Activated naive CD4-positive, alpha-beta T cell treated with anti-CD3 and anti-CD28 coated beads, Interleukin-2, amount 50 U/mL, for 72 hours (primary cell): ENCODE measurements at regions not wholly inside any gene's neighbourhood (a gene's known extent, or its start where the extent isn't known, plus 50 kb on each side); places are given as distances from the start of the nearest gene placed in this dataset.
A peak's percentile ranks its signal among the peaks of the same experiment; 100 is the strongest.
"Not testable (repeated sequence)": the region's sequence is repeated elsewhere in the genome, so short reads cannot be mapped to it uniquely, and the experiment has no call there.

Source experiments
- ATAC-seq, 2 donors: fragments of 150-1000 bp; cut with Tn5 transposase; 2 replicates each; pipeline ENCODE4 v1.10.0; 2021; ENCODE audit warnings: mild to moderate bottlenecking in 2 of 2, moderate library complexity in 2 of 2
- DNase-seq, 2 donors: peaks; one replicate each; pipeline ENCODE4 v3.0.0; 2021 to 2022; ENCODE audit warnings: low spot score in 2 of 2
- H3K27ac Mint-ChIP-seq, 2 donors: one replicate each; pipeline ENCODE4 v1.8.0; 2022; ENCODE audit warnings: mild to moderate bottlenecking in 2 of 2, mixed read lengths in 2 of 2
- H3K36me3 Mint-ChIP-seq, 2 donors: one replicate each; pipeline ENCODE4 v1.8.0; 2022; ENCODE audit warnings: mixed read lengths in 2 of 2
- H3K9me3 Mint-ChIP-seq, 2 donors: one replicate each; pipeline ENCODE4 v1.8.0; 2022; ENCODE audit warnings: mixed read lengths in 2 of 2

DNA sequence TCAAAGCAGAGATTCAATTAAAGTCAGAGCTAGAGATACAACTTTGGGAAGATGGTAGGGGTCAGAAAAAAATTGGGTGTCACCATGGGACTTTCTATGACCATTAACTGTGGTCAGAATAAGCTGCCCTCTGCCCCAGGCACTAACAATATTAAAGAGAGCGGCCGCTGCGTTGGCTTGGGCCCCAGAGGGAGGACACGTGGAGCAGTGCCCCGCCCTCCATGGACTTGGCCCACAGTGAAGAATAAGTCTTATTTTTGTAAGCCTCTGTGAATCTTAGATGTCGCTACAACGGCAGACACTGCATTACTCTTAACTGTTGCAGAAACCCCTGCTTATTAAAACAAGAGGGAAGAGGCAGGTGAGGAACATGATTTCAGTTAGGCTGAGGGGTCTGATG, 172.7 kb downstream of the UQCRFS1 start:
- Mint-ChIP-seq H3K9me3 (peaks cover 0 to 9% of the 10 kb centered on the region in 2 donors), H3K36me3 (no peaks in the 10 kb centered on the region), H3K27ac (no peak overlapping the region)
- DNase-seq, result no peak
- no peak for ATAC-seq

- H3K36me3 Mint-ChIP-seq, DNase-seq, H3K9me3 Mint-ChIP-seq, ATAC-seq: not testable (repeated sequence)
- H3K27ac Mint-ChIP-seq, result peak overlapping the region in 1 of 2 donors; percentile 87
Measured at GRCh38 chr19:29039036-29039435, 173.9 kb downstream of the UQCRFS1 start.

GRCh38 chr19:29031216-29031615, 181.7 kb downstream of the UQCRFS1 start:
- ATAC-seq (no peak), DNase-seq (no peak)
- Mint-ChIP-seq H3K9me3 (peaks cover 0 to 3% of the 10 kb centered on the region in 2 donors), H3K36me3 (no peaks in the 10 kb centered on the region), H3K27ac (no peak overlapping the region)

DNA sequence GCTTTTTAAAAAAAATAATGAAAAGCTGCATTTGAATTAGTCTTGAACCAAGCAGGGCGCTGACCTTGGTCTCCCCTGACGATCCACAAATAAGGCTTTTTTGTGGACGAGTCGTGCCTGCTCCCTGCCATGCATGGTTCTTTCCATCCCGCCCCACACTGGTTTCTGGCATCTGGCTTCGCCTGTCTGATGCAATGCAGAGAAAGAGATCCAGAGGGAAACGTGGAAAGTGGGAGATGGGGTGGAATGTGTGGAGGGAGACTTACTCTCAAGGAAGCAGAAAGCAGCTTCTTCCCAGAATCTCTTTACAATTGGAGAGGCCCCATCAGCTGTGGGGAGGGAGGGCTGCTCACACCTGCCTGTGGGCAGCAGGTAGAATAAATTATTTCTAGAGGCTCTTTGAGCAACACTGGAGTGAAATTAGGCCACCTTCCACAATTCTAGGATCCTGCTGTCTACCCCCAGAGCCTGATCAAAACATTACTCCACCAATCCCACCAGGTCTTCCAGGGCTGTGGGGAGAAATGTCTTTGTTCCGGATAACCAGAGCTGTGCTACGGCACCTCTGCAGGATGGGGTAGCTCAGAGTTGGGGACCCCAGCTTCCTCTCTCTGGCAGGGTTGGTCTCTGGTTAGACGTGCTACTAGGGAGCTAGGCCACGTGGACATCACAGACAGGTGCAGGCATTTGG, 183.5 kb downstream of the UQCRFS1 start:
- Mint-ChIP-seq H3K27ac (no peak overlapping the region), H3K36me3 (no peaks in the 10 kb centered on the region), H3K9me3 (no peaks in the 10 kb centered on the region)
- ATAC-seq (no peak), DNase-seq (no peak)

DNA sequence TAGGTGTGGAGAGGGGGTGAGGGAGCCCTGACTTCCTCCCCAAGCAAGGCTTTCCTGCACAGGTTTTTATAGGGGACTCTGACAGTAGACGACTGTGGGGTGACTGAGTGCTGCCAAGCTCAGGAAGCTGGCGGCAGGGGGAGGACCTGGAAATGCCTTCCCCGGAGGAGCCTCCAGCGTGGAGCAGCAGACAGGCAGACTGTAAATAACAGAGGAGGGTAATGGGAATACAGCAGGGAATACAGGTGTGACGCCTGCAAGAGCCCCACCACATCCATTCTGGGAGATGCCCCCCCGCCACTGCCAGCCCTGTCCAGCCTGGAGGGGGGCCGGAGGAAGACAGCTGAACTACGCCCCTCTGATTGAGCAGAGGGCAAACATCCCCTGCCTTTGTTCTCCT, 190.4 kb downstream of the UQCRFS1 start:
- no peaks in the 10 kb centered on the region for H3K9me3 Mint-ChIP-seq
- no peaks in the 10 kb centered on the region for H3K36me3 Mint-ChIP-seq
- ATAC-seq (no peak), DNase-seq (no peak)
- no peak overlapping the region for H3K27ac Mint-ChIP-seq

DNA sequence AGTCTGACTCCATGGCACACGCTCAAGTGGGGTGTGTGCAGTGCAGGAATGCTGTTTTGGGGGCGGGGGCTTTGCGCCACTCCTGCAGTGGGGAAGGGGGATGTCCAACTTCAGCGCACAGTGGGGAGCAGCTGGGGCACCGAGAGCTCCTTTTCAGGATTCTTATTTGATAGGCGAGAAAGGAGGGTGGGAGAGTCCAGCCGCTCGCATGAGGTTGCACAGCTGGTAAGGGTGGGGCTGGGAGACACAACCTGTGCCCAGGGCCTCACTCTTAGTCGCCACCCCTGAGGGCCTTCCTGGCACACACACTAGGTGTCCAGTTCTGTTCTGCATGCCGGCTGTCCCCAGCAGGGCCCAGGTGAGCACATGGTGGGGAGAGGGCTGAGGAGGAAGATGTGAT, 190.8 kb downstream of the UQCRFS1 start:
- Mint-ChIP-seq H3K9me3 (no peaks in the 10 kb centered on the region), H3K27ac (no peak overlapping the region), H3K36me3 (no peaks in the 10 kb centered on the region)
- DNase-seq (no peak), ATAC-seq (no peak)

- Mint-ChIP-seq H3K9me3 (no peaks in the 10 kb centered on the region), H3K36me3 (no peaks in the 10 kb centered on the region), H3K27ac (no peak overlapping the region)
- no peak for ATAC-seq
- DNase-seq, result no peak
Measured at GRCh38 chr19:29021232-29021916, 191.6 kb downstream of the UQCRFS1 start.

GRCh38 chr19:29019403-29019802, 193.5 kb downstream of the UQCRFS1 start:
- DNase-seq (no peak), ATAC-seq (no peak)
- Mint-ChIP-seq H3K36me3 (no peaks in the 10 kb centered on the region), H3K27ac (no peak overlapping the region), H3K9me3 (no peaks in the 10 kb centered on the region)

DNA sequence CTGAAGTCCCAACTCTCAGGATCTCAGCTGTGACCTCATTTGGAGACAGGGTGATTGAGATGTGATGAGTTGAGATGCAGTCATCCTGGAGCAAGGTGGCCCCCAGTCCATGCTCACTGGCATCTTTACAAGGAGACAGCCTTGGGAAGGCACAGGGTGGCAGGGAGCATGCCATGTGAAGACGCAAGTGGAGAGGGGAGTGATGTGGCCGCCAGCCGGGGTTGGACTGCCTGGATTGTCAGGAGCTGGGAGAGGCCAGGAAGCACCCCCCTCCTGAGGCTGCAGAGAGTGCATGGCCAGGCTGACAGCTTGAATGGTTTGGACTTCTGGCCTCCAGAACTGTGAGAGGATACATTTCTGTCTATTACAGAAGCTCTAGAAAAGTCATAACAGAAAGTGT, 194.4 kb downstream of the UQCRFS1 start:
- DNase-seq, result no peak
- no peaks in the 10 kb centered on the region for H3K36me3 Mint-ChIP-seq
- ATAC-seq, result no peak
- H3K9me3 Mint-ChIP-seq, result no peaks in the 10 kb centered on the region
- H3K27ac Mint-ChIP-seq, result no peak overlapping the region

- DNase-seq (no peak), ATAC-seq (no peak)
- no peaks in the 10 kb centered on the region for H3K36me3 Mint-ChIP-seq
- H3K27ac Mint-ChIP-seq, result no peak overlapping the region
- H3K9me3 Mint-ChIP-seq, result no peaks in the 10 kb centered on the region
Measured at GRCh38 chr19:29017788-29018187, 195.2 kb downstream of the UQCRFS1 start.

GRCh38 chr19:29016926-29017760, 195.8 kb downstream of the UQCRFS1 start:
- ATAC-seq, result no peak
- no peaks in the 10 kb centered on the region for H3K9me3 Mint-ChIP-seq
- no peak overlapping the region for H3K27ac Mint-ChIP-seq
- H3K36me3 Mint-ChIP-seq, result no peaks in the 10 kb centered on the region
- DNase-seq, result no peak

DNA sequence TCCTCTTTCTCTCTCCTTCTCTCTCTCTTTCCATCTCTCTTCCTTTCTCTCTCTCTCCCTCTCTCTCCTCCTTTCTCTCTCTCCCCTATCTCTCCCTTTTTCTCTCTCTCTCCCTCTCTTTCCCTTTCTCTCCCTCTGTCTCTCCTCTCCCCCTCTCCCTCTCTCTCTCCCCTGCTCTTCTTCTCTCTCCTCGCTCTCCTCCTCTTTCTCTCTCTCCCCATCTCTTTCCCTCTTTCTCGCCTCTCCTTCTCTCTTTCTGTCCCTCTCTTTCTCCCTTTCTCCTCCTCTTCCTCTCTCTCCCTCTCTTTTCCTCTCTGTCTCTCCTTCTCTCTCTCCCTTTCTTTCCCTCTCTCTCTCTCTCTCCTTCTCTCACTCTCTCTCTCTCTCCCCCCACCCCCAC, 196.6 kb downstream of the UQCRFS1 start:
- Mint-ChIP-seq H3K36me3 (no peaks in the 10 kb centered on the region), H3K27ac (no peak overlapping the region), H3K9me3 (no peaks in the 10 kb centered on the region)
- DNase-seq (no peak), ATAC-seq (no peak)

GRCh38 chr19:29015569-29015968, 197.4 kb downstream of the UQCRFS1 start:
- H3K9me3 Mint-ChIP-seq, result no peaks in the 10 kb centered on the region
- no peaks in the 10 kb centered on the region for H3K36me3 Mint-ChIP-seq
- H3K27ac Mint-ChIP-seq, result no peak overlapping the region
- no peak for ATAC-seq
- DNase-seq, result no peak

GRCh38 chr19:29014857-29015436, 198.0 kb downstream of the UQCRFS1 start:
- ATAC-seq (no peak), DNase-seq (no peak)
- Mint-ChIP-seq H3K27ac (no peak overlapping the region), H3K36me3 (no peaks in the 10 kb centered on the region), H3K9me3 (no peaks in the 10 kb centered on the region)

DNA sequence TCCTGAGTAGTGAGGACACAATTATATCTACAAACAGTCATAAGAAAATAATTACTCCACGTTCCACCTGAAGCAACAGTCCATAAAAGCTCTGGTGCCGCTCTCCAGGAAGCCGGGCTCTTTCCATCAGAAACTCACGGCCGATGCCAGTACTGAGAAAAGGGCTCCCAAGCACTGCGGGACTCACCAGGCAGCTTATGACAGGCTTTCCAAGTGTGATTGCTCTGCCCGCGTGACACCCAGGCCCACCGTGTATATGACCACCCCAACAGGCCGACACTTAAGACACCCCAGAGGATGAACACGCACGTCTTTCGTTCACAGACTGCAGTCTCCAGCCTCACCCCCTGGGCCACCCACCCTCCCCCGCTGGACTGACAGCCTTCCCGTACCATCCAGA, 199.0 kb downstream of the UQCRFS1 start:
- no peak for ATAC-seq
- Mint-ChIP-seq H3K36me3 (no peaks in the 10 kb centered on the region), H3K27ac (no peak overlapping the region), H3K9me3 (peaks cover 0 to 2% of the 10 kb centered on the region in 2 donors)
- DNase-seq, result no peak

DNA sequence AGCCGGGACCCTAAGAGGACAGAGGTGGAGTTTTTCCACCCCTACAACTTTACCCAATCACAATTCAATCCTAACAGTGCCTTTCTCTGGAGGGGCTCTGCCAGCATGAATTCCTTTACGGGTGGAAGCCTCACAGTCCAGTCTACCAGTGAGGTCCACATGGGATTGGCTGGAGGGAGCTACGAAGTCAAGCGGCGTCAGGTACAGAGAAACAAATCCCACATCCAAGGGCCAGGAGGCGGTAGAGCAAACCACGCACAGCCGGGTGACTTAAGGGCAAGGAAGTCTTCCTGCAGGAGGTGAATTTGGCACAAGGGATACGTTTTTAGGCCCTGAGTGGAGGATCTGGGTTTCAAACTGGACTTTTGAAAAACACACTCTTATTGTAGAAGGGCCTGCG, 199.6 kb downstream of the UQCRFS1 start:
- Mint-ChIP-seq H3K27ac (no peak overlapping the region), H3K36me3 (no peaks in the 10 kb centered on the region), H3K9me3 (peaks cover 0 to 5% of the 10 kb centered on the region in 2 donors)
- DNase-seq (no peak), ATAC-seq (no peak)

DNA sequence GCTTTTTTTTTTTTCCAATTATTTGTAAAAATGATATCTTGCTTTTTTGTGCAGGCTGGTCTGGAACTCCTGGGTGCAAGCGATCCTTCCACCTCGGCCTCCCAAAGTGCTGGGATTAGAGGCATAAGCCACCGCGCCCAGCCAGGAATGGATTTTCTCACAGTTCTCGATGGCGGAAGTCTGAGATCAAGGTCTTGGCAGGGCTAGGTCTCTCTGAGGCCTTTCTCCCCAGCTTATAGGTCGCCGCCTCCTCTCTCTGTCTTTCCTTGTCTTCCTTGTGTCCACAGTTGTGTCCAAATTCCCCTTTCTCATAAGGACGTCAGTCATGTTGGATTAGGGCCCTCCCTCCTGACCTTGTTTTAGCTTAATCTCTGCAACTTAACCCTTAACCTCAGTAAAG, 200.5 kb downstream of the UQCRFS1 start:
- DNase-seq, result no peak
- Mint-ChIP-seq H3K27ac (no peak overlapping the region), H3K9me3 (peaks cover 0 to 5% of the 10 kb centered on the region in 2 donors), H3K36me3 (no peaks in the 10 kb centered on the region)
- ATAC-seq, result no peak
